ENCODE measurements at regions not wholly inside any gene's neighbourhood (a gene's known extent, or its start where the extent isn't known, plus 50 kb on each side); places are given as distances from the start of the nearest gene placed in this dataset.
A peak's percentile ranks its signal among the peaks of the same experiment; 100 is the strongest.

DNA sequence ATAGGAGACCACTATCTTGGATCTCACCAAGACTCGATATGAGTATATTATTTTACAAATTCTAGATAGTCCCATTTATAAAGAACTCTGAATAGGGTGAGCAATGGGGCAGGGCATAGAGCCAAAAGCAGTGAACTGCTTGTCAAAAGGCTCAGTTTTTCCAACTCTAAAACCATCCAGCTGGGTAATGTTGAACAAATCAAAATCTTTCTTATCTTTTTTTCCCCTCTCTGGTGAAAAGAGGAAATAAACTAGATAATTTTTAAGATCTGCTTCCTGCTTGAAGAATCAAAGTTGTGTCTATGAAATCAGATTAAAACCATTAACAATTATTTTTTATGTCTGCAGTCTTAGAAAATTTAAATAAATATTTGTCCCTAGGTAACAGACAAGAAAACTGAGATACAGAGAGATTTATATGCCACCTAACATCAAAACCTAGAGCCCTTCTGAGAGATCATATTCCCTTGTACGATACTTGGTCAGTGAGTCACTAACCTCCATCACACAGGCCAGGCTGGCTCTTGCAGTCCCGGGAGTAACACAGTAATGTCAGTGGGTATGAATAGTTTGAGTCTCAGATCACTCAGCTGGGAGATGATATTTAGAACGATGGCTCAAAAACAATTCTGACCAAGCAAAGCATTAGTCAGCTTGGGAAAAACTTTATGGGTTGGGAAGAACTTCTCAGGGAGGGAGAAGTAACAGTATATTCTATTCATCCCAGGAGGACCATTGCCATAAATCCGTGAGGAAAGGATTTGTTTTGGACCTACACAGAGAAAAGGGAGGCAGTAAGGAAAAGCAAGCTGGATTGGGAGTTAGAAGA is 178.8 kb downstream of the REEP3 start:
- ATAC-seq = no peak
- TF ChIP-seq STAT1 (IDR thresholded peaks at IDR 0.05; ENCODE audit: unreplicated experiment) (no peak), ZNF114 (CRISPR knock-in tag; IDR thresholded peaks at IDR 0.05) (no peak), POLR2AphosphoS5 (IDR thresholded peaks at IDR 0.05; ENCODE audit: low read depth) (no peak), JUNB (IDR thresholded peaks at IDR 0.05; ENCODE audit: unreplicated experiment) (no peak), ZNF462 (CRISPR knock-in tag; IDR thresholded peaks at IDR 0.05) (no peak), CREB1 (CRISPR knock-in tag; IDR thresholded peaks at IDR 0.05; ENCODE audit: low read depth) (no peak), ZNF331 (CRISPR knock-in tag; IDR thresholded peaks at IDR 0.05; ENCODE audit: low read depth) (no peak), EZH2 (IDR thresholded peaks at IDR 0.05; ENCODE audit: low read depth, unreplicated experiment) (no peak), CTCF (conservative IDR thresholded peaks at IDR 0.05; ENCODE audit: low read depth in 2 of 2) (no peak), EZH2phosphoT487 (IDR thresholded peaks at IDR 0.05; ENCODE audit: unreplicated experiment) (no peak), NANOG (IDR thresholded peaks at IDR 0.05; ENCODE audit: borderline replicate concordance) (no peak)
- TF ChIP-seq, protein P1, sequence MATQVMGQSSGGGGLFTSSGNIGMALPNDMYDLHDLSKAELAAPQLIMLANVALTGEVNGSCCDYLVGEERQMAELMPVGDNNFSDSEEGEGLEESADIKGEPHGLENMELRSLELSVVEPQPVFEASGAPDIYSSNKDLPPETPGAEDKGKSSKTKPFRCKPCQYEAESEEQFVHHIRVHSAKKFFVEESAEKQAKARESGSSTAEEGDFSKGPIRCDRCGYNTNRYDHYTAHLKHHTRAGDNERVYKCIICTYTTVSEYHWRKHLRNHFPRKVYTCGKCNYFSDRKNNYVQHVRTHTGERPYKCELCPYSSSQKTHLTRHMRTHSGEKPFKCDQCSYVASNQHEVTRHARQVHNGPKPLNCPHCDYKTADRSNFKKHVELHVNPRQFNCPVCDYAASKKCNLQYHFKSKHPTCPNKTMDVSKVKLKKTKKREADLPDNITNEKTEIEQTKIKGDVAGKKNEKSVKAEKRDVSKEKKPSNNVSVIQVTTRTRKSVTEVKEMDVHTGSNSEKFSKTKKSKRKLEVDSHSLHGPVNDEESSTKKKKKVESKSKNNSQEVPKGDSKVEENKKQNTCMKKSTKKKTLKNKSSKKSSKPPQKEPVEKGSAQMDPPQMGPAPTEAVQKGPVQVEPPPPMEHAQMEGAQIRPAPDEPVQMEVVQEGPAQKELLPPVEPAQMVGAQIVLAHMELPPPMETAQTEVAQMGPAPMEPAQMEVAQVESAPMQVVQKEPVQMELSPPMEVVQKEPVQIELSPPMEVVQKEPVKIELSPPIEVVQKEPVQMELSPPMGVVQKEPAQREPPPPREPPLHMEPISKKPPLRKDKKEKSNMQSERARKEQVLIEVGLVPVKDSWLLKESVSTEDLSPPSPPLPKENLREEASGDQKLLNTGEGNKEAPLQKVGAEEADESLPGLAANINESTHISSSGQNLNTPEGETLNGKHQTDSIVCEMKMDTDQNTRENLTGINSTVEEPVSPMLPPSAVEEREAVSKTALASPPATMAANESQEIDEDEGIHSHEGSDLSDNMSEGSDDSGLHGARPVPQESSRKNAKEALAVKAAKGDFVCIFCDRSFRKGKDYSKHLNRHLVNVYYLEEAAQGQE (IDR thresholded peaks at IDR 0.05; ENCODE audit: unreplicated experiment) = no peak
- TF ChIP-seq, protein P2, sequence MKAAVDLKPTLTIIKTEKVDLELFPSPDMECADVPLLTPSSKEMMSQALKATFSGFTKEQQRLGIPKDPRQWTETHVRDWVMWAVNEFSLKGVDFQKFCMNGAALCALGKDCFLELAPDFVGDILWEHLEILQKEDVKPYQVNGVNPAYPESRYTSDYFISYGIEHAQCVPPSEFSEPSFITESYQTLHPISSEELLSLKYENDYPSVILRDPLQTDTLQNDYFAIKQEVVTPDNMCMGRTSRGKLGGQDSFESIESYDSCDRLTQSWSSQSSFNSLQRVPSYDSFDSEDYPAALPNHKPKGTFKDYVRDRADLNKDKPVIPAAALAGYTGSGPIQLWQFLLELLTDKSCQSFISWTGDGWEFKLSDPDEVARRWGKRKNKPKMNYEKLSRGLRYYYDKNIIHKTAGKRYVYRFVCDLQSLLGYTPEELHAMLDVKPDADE (IDR thresholded peaks at IDR 0.05) = no peak
- Histone ChIP-seq H3K36me3 (ENCODE audit: insufficient read depth) (no peaks in the 10 kb centered on the region), H3K4me3 (no peak overlapping the region), H3K27me3 (ENCODE audit: insufficient read depth) (no peaks in the 10 kb centered on the region), H3K4me2 (no peak overlapping the region), H3F3A (replicated peaks; ENCODE audit: low read depth) (no peaks in the 10 kb centered on the region), H3K4me1 (ENCODE audit: insufficient read depth) (peaks cover 15% of the 10 kb centered on the region), H3K9me2 (ENCODE audit: insufficient read depth) (peaks cover 10% of the 10 kb centered on the region; the same call in 1 of the 2 replicates), H3K79me2 (replicated peaks; ENCODE audit: insufficient read depth) (no peaks in the 10 kb centered on the region), H4K20me1 (replicated peaks; ENCODE audit: insufficient read depth) (no peaks in the 10 kb centered on the region), H2AFZ (peak overlapping the region; percentile 50; the same call in 1 of the 2 replicates), H3K27ac (ENCODE audit: low read depth) (peak overlapping the region; percentile 65; the same call in 1 of the 2 replicates)
- DNase-seq (ENCODE audit: low spot score) = no peak
- Mint-ChIP-seq H3K4me3 (no peak overlapping the region), H3K9me3 (no peaks in the 10 kb centered on the region), H3K27ac (no peak overlapping the region), H3K36me3 (ENCODE audit: low read depth) (peaks cover 3% of the 10 kb centered on the region; the same call in 1 of the 3 replicates), H3K27me3 (ENCODE audit: insufficient read depth, low read depth, poor library complexity) (no peaks in the 10 kb centered on the region), H3K4me1 (peaks cover 21% of the 10 kb centered on the region)
